ENCODE measurements at regions not wholly inside any gene's neighbourhood (a gene's known extent, or its start where the extent isn't known, plus 50 kb on each side); places are given as distances from the start of the nearest gene placed in this dataset.
A peak's percentile ranks its signal among the peaks of the same experiment; 100 is the strongest.
"Not testable (repeated sequence)": the region's sequence is repeated elsewhere in the genome, so short reads cannot be mapped to it uniquely, and the experiment has no call there.

- DNase-seq (ENCODE audit: low spot score): no peak
- no peak for ATAC-seq
These were observed 442.0 kb downstream of the MDFIC start for GRCh38 chr7:115363916-115364315.

- ATAC-seq (no peak), DNase-seq (ENCODE audit: low spot score) (no peak)
These were observed 438.1 kb downstream of the MDFIC start for GRCh38 chr7:115359955-115360354.

DNA sequence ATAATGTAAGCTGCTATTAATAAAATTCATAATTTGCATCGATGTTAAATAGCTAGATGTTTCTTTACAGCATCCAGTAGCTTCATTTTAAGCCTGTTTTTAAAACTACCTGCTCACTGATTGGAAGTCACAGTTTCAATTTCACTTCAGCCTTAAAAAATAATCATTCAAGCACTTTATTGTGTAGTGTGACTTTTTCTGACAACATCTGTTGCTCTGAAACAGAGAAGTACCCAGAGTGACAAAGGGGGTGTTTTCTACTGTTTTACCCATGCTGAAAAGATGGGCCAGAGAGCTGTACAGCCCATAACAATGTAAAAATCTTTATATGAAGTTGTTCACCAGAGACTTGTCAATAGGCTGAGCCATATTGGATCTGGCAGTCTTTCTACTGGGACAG lies 437.2 kb downstream of the MDFIC start:
- no peak for DNase-seq (ENCODE audit: low spot score)

DNA sequence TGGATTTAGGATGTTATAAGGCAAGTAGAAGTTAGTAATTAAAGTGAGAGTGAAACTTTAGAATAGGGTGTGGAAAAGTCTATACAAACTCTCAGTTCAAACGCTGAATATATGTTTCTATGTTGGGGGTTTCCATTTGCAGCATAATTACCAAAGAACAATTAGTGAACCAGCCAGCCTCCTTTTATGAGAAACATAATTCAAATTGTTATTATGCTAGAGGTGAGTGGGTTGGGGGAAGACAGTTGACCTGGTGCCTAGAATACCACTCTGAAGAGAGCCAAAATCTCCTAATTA lies 435.8 kb downstream of the MDFIC start:
- no peak for DNase-seq (ENCODE audit: low spot score)
- no peak for ATAC-seq

More for the DNA sequence above, 437.2 kb downstream of the MDFIC start:
- no peak for ATAC-seq

GRCh38 chr7:115356999-115357702 lies 435.3 kb downstream of the MDFIC start:
- DNase-seq (ENCODE audit: low spot score): no peak
- no peak for ATAC-seq

- DNase-seq (ENCODE audit: low spot score) (no peak), ATAC-seq (peak; percentile 58)
These were observed 434.3 kb downstream of the MDFIC start for GRCh38 chr7:115356139-115356746.

GRCh38 chr7:115354925-115355324 lies 433.0 kb downstream of the MDFIC start:
- ATAC-seq (no peak), DNase-seq (ENCODE audit: low spot score) (no peak)

- no peak for DNase-seq (ENCODE audit: low spot score)
- ATAC-seq: no peak
These were observed 430.5 kb downstream of the MDFIC start for GRCh38 chr7:115352375-115352774.

DNA sequence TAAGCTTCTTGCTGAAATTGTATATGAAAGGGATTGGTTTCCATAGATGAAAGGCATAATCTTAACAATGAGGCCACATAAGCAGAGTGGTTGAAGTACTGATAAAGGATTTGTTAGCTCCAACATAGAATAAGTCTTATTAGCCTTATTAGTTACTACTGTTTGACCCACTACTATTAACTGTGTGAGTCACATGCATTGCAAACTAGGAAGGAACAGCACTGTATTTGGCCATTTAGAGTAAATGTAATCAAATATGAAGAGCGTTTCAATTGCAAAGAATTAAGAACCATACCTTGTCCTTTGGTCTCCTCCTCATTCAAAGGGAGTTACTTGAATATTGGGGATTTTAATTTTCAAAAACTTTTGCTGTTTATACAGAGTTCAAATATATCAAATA lies 428.9 kb downstream of the MDFIC start:
- no peak for ATAC-seq
- DNase-seq (ENCODE audit: low spot score): no peak

GRCh38 chr7:115349635-115350034 lies 427.7 kb downstream of the MDFIC start:
- no peak for ATAC-seq

DNA sequence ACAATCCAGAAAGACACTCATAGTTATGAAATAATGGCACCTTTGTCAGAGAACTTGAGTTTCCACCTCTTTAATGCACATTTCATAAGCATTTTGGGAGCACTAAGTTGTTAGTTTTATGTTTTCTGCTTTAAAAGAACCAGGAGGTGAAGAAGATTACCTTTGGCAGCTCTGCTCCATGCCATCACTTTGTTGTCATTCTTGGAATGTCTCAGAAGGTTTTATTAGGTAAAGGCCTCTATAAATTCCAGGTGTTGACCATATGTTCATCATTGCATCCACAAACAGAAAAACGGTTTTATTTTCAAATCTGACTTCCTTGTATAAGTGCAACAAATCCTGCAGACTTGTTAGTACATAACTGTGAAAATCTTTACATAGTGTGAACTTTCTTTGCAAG lies 424.8 kb downstream of the MDFIC start:
- DNase-seq (ENCODE audit: low spot score) (no peak), ATAC-seq (no peak)

More at GRCh38 chr7:115349635-115350034, 427.7 kb downstream of the MDFIC start:
- DNase-seq (ENCODE audit: low spot score): no peak

DNA sequence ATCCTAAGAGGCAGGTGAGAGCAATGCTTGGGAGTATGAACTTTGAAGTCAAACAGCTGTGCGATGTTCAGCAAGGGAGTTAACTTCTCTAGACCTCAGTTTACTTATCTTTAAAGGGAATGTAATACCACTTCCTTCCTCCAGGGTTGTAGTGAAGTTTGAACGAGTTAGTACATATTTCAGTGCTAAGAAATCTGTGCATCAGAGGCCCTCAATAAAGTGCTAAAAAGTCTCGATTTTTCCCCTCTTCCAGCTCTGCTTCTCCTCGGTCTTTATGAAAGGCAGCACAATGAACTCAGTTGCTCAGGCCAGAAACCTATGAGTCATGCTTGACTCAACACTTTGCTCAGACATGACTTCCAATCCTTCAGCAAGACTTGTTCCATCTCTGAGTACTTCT lies 418.9 kb downstream of the MDFIC start:
- DNase-seq (ENCODE audit: low spot score) (no peak), ATAC-seq (no peak)

DNA sequence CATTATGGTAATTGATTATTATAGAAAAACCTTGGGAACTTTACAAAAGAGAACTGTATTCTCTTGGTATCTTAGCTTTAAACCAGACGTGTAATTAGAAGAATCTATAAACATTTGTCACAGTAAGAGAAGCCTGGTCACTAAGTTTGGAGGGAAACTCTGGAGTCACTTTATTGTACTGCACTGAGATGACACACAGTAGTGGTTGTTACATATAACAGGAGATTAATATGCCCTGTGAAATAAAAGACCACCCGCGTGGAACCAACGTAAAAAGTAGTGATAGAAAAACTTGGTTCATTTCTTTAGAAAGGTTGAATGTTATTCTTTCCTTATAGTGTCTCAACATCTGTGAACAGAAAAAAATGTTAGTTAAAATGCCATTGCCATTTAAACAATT lies 416.1 kb downstream of the MDFIC start:
- no peak for ATAC-seq
- DNase-seq (ENCODE audit: low spot score): no peak

GRCh38 chr7:115332691-115333090 lies 410.8 kb downstream of the MDFIC start:
- ATAC-seq (no peak), DNase-seq (ENCODE audit: low spot score) (no peak)

DNA sequence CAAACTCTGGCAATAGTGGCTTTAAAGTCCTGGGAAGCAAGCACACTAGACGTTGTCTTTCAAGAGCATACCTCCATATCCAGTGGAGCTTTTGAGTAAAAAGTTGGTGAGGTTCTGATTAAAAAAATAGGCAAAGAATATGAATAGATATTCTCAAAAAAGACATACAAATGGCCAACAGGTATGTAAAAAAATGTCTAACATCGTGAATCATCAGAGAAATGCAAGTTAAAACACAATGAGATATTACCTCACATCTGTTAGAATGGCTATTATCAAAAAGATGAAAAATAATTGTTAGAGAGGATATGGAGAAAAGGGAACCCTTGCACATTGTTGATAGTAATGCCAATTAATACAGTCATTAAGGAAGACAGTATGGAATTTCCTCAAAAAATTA lies 407.1 kb downstream of the MDFIC start:
- DNase-seq (ENCODE audit: low spot score) (no peak), ATAC-seq (no peak)

GRCh38 chr7:115328018-115328417 lies 406.1 kb downstream of the MDFIC start:
- no peak for ATAC-seq
- no peak for DNase-seq (ENCODE audit: low spot score)

DNA sequence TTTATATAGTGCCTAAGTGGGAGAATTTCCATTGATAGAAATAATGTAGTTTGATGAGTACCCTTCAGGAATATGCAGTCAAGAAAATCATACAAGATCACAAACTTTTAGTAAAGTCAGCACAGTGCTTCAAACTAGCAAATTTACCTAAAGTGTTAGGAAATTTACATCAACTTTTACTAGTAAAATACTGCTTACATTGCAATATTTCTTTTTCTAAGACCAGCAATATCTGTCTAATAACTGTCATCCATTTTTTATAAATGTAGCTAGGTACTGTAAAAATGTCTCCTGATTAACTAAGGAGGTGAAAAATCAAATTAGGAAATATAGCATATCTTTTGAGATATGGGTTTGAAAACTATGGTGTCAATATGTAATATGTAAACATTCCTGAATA lies 405.4 kb downstream of the MDFIC start:
- DNase-seq (ENCODE audit: low spot score) (no peak), ATAC-seq (no peak)

DNA sequence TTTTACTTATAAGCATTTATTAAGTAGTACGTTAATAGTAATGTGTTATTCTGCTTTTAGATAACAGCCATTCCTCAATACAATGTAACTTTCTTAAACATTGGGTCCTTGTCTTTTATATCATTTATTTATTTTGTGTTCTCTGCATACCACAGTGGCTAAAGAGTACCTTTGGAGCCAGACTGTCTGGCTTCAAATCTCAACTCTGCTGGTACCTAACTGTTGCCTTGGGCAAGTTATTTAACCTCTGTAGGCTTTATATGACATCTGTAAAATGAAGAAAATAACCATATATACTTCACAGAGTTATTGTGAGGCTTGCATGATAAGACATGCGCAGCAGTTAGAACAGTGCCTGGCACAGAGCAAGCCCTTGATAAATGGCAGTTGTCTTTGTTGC lies 397.6 kb downstream of the MDFIC start:
- ATAC-seq: no peak
- no peak for DNase-seq (ENCODE audit: low spot score)

DNA sequence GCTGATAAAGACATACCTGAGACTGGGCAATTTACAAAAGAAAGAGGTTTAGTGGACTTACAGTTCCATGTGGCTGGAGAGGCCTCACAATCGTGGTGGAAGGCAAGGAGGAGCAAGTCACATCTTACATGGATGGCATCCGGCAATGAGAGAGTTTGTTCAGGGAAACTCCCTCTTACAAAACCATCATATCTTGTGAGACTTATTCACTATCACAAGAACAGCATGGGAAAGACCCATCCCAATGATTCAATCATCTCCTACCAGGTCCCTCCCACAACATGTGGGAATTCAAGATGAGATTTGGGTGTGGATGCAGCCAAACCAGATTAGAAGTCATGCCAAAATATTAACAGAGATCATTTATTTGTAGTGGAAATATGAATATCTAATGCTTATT lies 388.4 kb downstream of the MDFIC start:
- ATAC-seq; DNase-seq (ENCODE audit: low spot score): not testable (repeated sequence)

DNA sequence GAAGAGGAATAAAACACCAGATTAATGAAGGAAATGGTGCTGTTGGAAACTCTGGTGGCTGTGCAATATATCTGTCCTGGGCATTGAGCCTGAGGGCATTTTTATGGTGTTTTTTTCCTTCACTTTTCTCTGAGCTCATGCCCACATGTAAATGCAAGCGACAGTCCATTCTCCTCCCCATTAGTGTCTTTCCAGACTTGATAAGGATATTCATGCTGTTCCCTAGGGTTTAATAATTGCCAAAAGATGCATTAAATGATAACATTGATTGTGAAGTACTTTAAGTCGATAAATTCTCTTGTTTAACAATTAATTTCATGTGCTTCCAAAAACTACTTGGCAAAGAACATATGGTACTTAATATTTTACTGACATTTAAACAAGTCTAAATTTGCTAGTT lies 384.7 kb downstream of the MDFIC start:
- DNase-seq (ENCODE audit: low spot score): no peak

DNA sequence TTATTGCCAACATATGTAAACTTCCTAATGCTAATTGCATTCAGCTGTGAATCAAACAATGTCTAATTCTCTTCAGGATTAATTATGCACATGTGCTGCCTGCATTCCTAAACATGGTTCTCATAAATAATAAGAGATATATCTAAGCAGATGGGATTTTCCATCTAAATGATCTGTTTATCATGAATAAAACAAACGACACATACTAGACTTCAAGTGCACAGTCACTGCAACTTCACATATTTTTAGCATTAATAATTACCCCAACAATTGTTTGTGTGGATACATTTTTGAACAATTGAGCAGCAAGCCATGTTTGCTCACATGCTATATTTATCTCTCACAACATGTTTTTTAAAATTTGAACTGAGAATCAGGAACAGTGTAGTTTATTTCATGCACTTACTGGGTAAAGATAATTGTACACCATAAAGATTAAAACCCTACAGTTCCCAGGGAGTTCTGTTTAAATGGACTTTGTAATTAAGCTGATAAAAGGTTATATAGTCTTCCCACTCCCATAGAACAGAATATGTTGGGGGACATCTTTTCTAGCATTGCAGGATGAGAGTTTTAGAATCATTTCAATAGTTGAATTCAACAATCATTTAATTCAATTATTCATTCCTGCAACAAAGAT lies 378.5 kb downstream of the MDFIC start:
- no peak for DNase-seq (ENCODE audit: low spot score)
- ATAC-seq: no peak

More for the DNA sequence above, 384.7 kb downstream of the MDFIC start:
- ATAC-seq: no peak

DNA sequence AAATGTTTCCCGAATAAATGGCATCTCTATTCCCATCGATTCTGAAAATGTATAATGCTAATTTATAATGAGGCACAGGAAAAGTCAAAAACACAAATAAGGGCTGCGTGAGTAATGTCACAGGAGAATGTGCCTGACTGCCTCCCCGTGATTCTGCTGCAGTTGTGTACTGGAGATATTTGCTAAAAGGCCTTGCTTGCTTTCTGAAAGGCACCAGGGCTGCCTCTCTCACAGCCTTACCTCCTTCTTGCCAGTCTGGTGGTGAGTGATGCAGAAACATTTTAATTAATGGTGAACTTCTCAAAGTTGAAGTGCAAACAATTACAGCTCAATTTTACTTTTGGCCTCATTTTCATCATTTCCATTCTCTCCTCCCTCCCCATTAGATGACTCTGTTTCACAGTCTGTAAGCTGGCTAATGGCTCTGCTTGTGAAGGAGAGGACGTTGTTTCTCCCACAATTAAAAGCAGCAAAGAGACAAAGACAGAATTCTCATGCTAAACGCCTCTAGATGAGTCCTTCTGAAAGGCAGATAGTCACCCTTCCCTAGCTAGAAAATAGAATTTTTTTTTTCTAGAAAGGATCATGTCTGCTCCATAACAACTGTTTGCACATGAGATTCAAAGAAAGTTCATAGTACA lies 377.6 kb downstream of the MDFIC start:
- no peak for ATAC-seq
- DNase-seq (ENCODE audit: low spot score): no peak
